NAMALWA (cell line): ENCODE measurements at regions not wholly inside any gene's neighbourhood (a gene's known extent, or its start where the extent isn't known, plus 50 kb on each side); places are given as distances from the start of the nearest gene placed in this dataset.

Experiments used
- DNase-seq: peaks from one replicate; pipeline ENCODE4 v3.0.0-alpha.2; 2015; ENCODE audit warnings: low spot score

DNA sequence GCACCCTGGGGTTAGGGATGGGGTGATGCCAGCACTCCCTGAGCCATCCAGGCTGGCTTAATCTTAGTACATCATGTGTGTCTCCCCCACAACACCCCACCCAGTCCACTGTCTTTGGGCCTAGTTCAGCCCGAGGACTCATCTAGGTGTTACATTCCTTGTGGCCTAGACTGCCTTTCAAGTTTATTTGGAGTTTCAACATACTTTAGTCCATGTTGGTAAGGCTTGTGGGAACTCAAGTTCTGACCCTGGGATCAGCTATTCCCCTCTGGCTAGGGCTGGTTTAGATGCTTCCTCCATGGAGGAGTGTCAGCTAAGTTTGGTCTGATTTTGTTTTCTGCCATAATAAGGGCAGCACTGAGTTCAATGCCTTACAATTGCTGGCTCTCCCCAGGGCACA lies 302.4 kb downstream of the SMARCA2 start:
- DNase-seq = no peak

DNA sequence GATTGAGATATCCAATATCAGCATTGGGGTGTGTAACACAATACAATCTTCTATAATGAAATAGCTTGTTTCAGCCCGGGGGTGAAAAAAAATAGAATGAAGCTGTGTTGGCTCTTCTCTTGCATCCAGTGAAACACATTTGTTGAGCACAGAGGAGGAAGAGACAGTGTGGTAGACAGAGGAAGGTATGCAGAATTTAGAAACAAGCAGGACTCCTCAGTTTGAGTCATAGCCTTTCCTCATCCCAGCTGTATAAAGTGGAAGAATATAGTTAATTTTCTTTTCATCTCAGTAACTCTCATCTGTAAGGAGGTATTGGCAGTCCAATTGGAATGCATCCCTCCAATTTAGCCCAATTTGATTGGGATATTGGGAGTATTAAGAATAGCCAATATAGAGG lies 302.2 kb upstream of the VLDLR start:
- DNase-seq = no peak

DNA sequence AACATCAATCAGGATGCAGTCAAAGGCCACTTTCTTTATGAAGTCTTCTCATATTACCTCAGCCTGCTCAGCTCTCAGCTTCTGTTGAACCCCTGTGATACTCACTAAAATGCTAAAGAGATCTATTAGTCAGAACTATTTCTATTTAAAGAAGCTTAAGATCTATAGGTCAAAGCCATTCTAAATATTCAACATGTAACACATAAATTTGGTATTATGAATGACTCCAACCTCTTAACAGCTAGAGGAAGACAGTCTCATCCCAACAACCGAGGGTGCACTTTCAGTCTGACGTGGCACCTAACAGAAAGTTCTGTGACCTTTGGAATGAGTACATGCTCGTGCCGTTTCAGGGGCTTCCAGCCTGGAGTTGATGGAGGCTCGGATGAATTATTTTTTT lies 301.5 kb upstream of the VLDLR start:
- no peak for DNase-seq

DNA sequence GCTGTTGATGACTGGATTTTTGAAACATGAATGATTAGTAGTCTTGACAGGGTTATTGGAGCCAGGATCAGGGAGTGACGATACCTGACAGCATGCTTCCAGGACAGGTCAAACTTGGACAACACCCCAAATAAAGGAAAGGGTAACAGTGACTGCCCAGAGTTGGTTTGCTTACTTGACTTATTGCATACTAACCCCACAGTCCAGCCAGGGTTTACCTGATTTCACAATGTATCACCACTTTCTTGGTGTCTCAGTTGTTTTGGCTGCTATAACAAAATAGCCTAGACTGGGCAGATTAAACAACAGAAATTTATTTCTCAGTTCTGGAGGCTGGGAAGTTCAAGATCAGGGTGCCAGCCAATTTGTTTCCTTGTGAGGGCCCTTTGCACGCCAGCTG lies 301.0 kb upstream of the VLDLR start:
- no peak for DNase-seq

GRCh38 chr9:2321523-2322148 lies 300.0 kb upstream of the VLDLR start:
- peak; percentile 8 for DNase-seq

DNA sequence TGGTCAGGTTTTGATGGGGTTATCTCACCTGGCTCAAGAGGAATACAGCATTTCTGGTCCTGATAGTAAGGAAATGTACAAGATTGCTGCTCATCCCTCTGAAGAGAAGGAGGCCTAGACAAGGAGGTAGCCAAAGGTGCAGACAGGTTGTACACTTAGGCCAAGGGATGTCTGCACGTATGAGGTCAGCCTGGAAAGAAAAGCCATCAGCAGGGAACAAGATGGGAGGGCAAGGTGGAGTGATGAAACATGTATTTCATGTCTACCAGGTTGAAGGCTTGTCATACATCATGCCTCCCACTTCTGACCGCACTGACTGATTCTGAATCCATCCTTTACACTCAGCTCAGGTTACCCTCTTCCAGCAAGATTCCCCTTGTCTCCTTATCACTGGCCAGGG lies 296.8 kb upstream of the VLDLR start:
- DNase-seq = no peak

DNA sequence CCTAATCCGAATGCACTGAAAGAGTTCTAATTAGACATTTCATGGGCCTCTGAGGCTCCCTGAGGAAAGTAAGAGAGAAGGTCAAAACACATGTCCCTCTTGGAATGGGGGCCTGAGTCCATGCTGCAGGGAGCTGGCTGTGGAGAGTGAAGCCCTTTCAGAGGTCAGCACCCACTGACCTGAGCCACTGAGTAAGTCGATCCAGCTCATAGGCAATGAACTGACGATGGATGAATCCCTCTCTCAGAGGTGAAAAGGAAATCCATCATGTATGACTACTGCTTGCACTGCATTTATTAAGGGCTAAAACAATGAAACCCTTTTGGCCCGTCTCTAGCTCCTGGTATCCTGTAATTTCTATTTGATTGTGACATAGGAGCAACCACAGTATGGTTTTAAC lies 288.9 kb upstream of the VLDLR start:
- no peak for DNase-seq

- no peak for DNase-seq
Measured at GRCh38 chr9:2335260-2335659, 286.3 kb upstream of the VLDLR start.

DNA sequence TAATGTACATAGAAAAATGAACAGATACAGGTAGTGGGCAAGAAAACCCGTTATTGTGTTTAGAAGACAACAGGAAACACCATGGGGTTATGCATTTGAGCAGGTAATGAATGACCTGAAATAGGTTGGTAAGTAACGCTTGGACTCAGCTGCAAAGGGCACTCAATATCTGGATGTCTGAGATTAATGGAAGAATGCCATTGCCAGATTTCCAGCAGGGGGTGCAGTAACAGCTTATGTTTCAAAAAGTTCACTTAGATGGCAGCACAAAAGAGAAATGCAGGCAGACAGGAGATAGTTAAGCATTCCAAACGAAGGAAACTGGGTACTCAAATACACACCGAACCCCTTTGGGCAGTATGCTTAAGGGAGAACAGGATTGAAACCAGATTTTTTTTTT lies 285.5 kb upstream of the VLDLR start:
- DNase-seq = peak; percentile 24

DNA sequence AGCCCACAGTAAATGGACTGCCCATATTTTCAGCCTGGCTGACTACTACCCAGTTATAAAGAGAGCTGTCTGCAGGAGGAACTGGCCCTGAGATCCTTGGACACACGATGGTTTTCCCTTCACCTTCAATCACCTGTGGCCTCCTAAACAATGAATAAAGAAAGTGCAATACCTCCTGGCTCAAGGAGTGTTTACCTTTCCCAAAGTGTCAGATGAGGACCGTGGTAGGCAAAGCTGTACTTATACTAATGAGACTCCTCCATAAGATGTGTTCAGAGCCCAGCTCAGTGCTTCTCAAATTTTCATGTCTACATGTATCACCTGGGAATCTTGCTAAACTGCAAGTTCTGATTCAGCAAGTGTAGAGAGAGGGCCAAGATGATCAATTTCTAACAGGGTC lies 284.5 kb upstream of the VLDLR start:
- DNase-seq = no peak

- DNase-seq = no peak
Measured at GRCh38 chr9:2337627-2338026, 284.0 kb upstream of the VLDLR start.

DNA sequence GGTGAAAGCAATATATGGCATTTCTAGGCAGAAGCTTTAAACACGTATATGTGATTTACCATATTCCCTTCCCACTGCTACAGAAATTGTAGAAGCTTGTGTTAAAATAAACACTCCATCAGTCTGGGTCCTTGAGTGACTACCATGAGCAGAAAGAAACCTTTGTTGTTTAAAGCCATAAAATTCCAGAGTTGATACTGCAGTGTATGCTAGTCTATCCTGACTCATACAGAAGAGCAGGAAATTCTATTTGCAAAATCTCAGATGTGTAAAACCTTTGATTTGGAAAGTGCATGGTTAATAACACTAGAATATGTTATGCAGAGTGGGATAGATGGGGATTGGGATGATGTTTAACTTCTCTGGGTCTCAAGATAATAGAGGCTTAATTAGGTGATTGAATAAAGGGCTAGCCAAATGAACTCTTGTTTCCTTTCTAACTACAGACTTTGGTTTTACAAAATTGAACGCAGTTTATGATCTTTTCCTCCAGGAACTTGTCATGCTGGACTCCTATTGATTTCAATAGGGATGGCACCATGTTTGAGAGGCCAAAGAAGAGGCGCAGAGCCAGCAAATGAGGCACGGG lies 282.7 kb upstream of the VLDLR start:
- no peak for DNase-seq

- DNase-seq = no peak
Measured at GRCh38 chr9:2339416-2339815, 282.2 kb upstream of the VLDLR start.

- DNase-seq = no peak
Measured at GRCh38 chr9:2340046-2340760, 281.4 kb upstream of the VLDLR start.

- DNase-seq = no peak
Measured at GRCh38 chr9:2341126-2341525, 280.5 kb upstream of the VLDLR start.

DNA sequence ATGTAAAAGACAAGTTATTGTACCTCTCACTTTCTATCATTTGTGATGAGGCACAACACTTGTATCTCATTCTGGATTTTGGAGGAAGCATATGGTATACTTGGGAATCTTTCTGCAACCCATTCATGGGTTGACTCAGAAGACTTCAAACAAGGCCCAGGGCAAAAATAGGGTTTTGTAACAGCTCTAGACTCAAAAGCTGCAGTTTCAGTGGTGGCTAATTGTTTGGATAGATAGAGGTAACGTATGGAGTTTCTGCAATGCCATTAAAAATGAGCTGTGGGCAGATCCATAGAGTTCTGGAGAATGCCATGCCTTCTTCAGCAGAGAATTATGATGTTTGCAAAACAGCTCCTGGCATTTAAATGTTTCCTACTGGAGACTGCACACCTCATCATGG lies 279.6 kb upstream of the VLDLR start:
- no peak for DNase-seq

DNA sequence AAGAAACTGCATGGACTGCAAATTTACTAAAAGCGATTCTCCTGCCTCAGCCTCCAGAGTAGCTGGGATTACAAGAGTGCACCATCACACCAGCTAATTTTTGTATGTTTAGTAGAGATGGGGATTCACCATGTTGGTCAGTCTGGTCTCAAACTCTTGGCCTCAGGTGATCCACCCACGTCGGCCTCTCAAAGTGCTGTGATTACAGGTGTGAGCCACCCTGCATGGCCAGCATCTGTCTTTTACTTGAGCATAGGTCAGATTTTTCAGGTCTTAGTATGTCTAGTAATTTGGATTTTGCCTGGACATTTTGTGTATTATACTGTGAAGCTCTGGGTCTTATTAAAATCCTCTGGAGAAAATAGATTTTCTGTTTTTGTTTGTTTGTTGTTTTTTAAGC lies 277.8 kb upstream of the VLDLR start:
- DNase-seq = no peak

DNA sequence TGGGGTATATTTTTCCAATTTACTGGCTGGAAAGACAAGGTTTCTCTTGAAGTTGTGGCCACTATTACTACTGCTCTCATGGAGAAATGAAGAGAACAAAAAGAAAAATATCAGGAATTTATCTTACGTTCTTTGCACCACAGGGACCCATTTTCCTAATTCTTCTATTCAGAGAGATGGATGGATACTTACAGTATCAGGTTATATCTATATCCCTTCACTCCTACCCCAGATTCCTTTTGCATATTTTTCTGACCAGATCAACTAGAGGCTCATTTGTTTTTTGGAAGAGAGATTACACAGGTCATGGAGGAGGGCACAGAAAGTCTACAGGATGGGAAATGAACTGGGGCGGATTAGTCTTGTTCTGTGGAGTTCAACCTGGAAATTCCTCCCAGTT lies 277.2 kb upstream of the VLDLR start:
- DNase-seq = no peak

GRCh38 chr9:2345013-2345412 lies 276.6 kb upstream of the VLDLR start:
- DNase-seq = no peak

GRCh38 chr9:2346277-2346913 lies 275.2 kb upstream of the VLDLR start:
- DNase-seq = no peak

DNA sequence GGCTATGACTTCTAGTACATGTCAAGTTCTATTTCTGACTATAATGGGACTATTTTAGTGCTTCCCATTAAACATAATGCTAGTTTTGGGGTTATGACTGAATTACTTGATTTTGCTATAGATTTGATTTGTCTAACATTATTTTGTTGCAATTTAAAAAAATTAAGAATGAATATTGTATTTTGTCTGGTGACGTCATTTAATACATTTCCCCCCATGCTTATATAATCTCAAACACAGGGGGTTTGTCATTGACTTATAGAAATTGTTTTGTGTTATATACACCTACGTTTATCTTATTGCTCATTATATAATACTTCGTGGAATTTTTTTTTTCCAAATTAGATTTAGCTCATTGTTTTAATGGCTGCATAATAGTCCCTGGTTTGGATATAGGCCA lies 270.3 kb upstream of the VLDLR start:
- DNase-seq = no peak

GRCh38 chr9:2354216-2354615 lies 267.4 kb upstream of the VLDLR start:
- peak; percentile 13 for DNase-seq
